Calu3 (cell line): ENCODE measurements at regions not wholly inside any gene's neighbourhood (a gene's known extent, or its start where the extent isn't known, plus 50 kb on each side); places are given as distances from the start of the nearest gene placed in this dataset.

Experiments
- BruUV-seq: library from RNA; stranded (reverse); fragments of 400-500 nt; replicated peaks from 2 replicates; lab custom pipeline; 2021; lab: Mats Ljungman, UMichigan
- CTCF ChIA-PET: fragments of 300-600 bp; sonication (Branson Sonifier 250); formaldehyde crosslinking; loops from one replicate; lab custom pipeline; 2022; ENCODE audit warnings: antibody characterized with exemption; lab: Charles Lee
- DNase-seq: peaks from one replicate; pipeline ENCODE4 v3.0.0; 2022
- H3K27ac Mint-ChIP-seq: one replicate; pipeline ENCODE4 v1.8.0; 2022; ENCODE audit warnings: mixed read lengths; ENCODE audit not compliant: unreplicated experiment
- H3K27me3 Mint-ChIP-seq: one replicate; pipeline ENCODE4 v1.8.0; 2022; ENCODE audit warnings: mixed read lengths; ENCODE audit not compliant: unreplicated experiment
- H3K36me3 Mint-ChIP-seq: one replicate; pipeline ENCODE4 v1.8.0; 2022; ENCODE audit warnings: mild to moderate bottlenecking, moderate library complexity, mixed read lengths; ENCODE audit not compliant: insufficient read depth, unreplicated experiment
- H3K4me1 Mint-ChIP-seq: one replicate; pipeline ENCODE4 v1.8.0; 2022; ENCODE audit warnings: mild to moderate bottlenecking, low read depth, mixed read lengths; ENCODE audit not compliant: unreplicated experiment
- H3K4me3 Mint-ChIP-seq: one replicate; pipeline ENCODE4 v1.8.0; 2022; ENCODE audit warnings: mild to moderate bottlenecking, low read depth, moderate library complexity, mixed read lengths; ENCODE audit not compliant: unreplicated experiment
- H3K9me3 Mint-ChIP-seq: one replicate; pipeline ENCODE4 v1.8.0; 2022; ENCODE audit warnings: low read depth, mixed read lengths; ENCODE audit not compliant: unreplicated experiment
- CTCF ChIP-seq: fragments of 200-600 bp; IDR thresholded peaks from one replicate; pipeline ENCODE4 v1.8.0; 2022; ENCODE audit warnings: antibody characterized with exemption; ENCODE audit not compliant: unreplicated experiment
- intact Hi-C: fragments of 100-400 bp; cut with micrococcal nuclease; formaldehyde crosslinking; loops from one replicate; pipeline ENCODE4 v1.10.0; 2022; ENCODE audit not compliant: unreplicated experiment

GRCh38 chr10:55892276-55892675, 468.8 kb downstream of the ZWINT start:
- no peaks in the 10 kb centered on the region for H3K27me3 Mint-ChIP-seq
- H3K27ac Mint-ChIP-seq = no peak overlapping the region
- H3K4me3 Mint-ChIP-seq = no peak overlapping the region
- intact Hi-C loops = no loop called here
- CTCF ChIA-PET = no interaction called here
- TF ChIP-seq CTCF = no peak
- no peak for DNase-seq
- BruUV-seq = no TSS peak
- no peaks in the 10 kb centered on the region for H3K9me3 Mint-ChIP-seq
- H3K36me3 Mint-ChIP-seq = no peaks in the 10 kb centered on the region
- no peaks in the 10 kb centered on the region for H3K4me1 Mint-ChIP-seq

GRCh38 chr10:55881588-55881987, 479.5 kb downstream of the ZWINT start:
- no peak for TF ChIP-seq CTCF
- intact Hi-C loops = no loop called here
- CTCF ChIA-PET = interaction anchor here (0.5 kb wide), 1 partner anchor 15 kb away, joined by 3 read pairs; no protein-coding TSS in a partner anchor

GRCh38 chr10:55873485-55873884, 487.6 kb downstream of the ZWINT start:
- H3K4me3 Mint-ChIP-seq = no peak overlapping the region
- no peaks in the 10 kb centered on the region for H3K27me3 Mint-ChIP-seq
- CTCF ChIA-PET = no interaction called here
- H3K36me3 Mint-ChIP-seq = no peaks in the 10 kb centered on the region
- BruUV-seq = no TSS peak
- no peak overlapping the region for H3K27ac Mint-ChIP-seq
- no peak for DNase-seq
- peaks cover 7% of the 10 kb centered on the region for H3K4me1 Mint-ChIP-seq
- intact Hi-C loops = no loop called here
- no peaks in the 10 kb centered on the region for H3K9me3 Mint-ChIP-seq
- TF ChIP-seq CTCF = no peak

More at GRCh38 chr10:55881588-55881987, 479.5 kb downstream of the ZWINT start:
- no peaks in the 10 kb centered on the region for H3K4me1 Mint-ChIP-seq
- no peak for DNase-seq
- no peak overlapping the region for H3K27ac Mint-ChIP-seq
- no peaks in the 10 kb centered on the region for H3K27me3 Mint-ChIP-seq
- BruUV-seq = no TSS peak
- peaks cover 5% of the 10 kb centered on the region for H3K9me3 Mint-ChIP-seq
- H3K36me3 Mint-ChIP-seq = no peaks in the 10 kb centered on the region
- H3K4me3 Mint-ChIP-seq = no peak overlapping the region

DNA sequence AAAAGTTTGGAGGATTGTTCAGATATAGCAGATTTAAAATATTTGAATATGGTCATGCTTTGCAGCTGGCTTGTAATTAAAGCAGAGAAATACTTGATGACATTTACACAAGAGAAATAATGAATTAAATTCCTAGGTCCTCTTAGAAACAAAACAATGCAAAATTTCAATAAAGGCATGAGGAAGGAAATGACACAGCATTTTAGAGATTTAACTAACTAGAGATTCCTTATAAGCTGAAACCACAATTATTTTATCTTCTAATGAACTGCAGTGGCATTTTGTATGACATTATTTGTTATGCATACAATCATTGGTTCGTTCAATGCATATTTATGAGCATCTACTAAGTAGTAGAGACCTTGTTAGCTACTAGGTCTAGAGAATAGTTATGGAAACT, 490.9 kb downstream of the ZWINT start:
- peaks cover 7% of the 10 kb centered on the region for H3K4me1 Mint-ChIP-seq
- CTCF ChIA-PET = no interaction called here
- no peak for TF ChIP-seq CTCF
- BruUV-seq = no TSS peak
- H3K27ac Mint-ChIP-seq = no peak overlapping the region
- no peak for DNase-seq
- no peaks in the 10 kb centered on the region for H3K36me3 Mint-ChIP-seq
- no peak overlapping the region for H3K4me3 Mint-ChIP-seq
- H3K9me3 Mint-ChIP-seq = no peaks in the 10 kb centered on the region
- intact Hi-C loops = no loop called here
- no peaks in the 10 kb centered on the region for H3K27me3 Mint-ChIP-seq
